Osteocyte (in vitro differentiated cells): ENCODE measurements at regions not wholly inside any gene's neighbourhood (a gene's known extent, or its start where the extent isn't known, plus 50 kb on each side); places are given as distances from the start of the nearest gene placed in this dataset.

Experiments
- DNase-seq: peaks from one replicate; pipeline ENCODE4 v3.0.0; 2021; ENCODE audit warnings: mixed read lengths; ENCODE audit not compliant: unreplicated experiment; ENCODE audit errors: extremely low spot score
- H3K27ac Mint-ChIP-seq: one replicate; pipeline ENCODE4 v1.8.0; 2021; ENCODE audit warnings: mild to moderate bottlenecking, mixed read lengths; ENCODE audit not compliant: unreplicated experiment
- H3K27me3 Mint-ChIP-seq: one replicate; pipeline ENCODE4 v1.8.0; 2021; ENCODE audit warnings: mixed read lengths; ENCODE audit not compliant: unreplicated experiment
- H3K36me3 Mint-ChIP-seq: one replicate; pipeline ENCODE4 v1.8.0; 2021; ENCODE audit warnings: mixed read lengths; ENCODE audit not compliant: unreplicated experiment
- H3K4me1 Mint-ChIP-seq: one replicate; pipeline ENCODE4 v1.8.0; 2021; ENCODE audit warnings: mixed read lengths; ENCODE audit not compliant: unreplicated experiment
- H3K4me3 Mint-ChIP-seq: one replicate; pipeline ENCODE4 v1.8.0; 2021; ENCODE audit warnings: mild to moderate bottlenecking, moderate library complexity, mixed read lengths; ENCODE audit not compliant: unreplicated experiment
- H3K9me3 Mint-ChIP-seq: one replicate; pipeline ENCODE4 v1.8.0; 2021; ENCODE audit warnings: mixed read lengths; ENCODE audit not compliant: unreplicated experiment
- CTCF ChIP-seq: fragments of 200-600 bp; sonication (generic); IDR thresholded peaks from 2 replicates; pipeline ENCODE4 v1.5.0; 2021; ENCODE audit warnings: antibody characterized with exemption, mild to moderate bottlenecking, moderate library complexity

DNA sequence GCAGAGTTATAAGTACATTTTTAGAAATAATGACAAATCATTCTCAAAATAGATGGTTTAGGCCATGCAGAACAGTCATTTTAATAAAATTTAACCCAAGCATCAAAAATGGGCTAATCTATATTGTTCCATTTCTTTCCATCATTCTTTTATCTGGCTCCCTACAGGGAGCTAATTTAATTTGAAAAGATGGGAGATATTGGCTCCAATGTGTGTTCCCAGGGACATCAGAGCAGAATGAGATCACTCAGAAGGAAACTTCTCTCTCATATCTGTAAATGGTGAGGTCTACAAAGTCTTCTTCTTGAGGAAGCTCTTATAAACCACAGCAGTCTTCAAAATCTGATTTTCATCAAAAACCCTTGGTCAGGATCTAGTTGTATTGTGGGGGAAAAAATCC is 119.4 kb upstream of the RAB6C start:
- no peak overlapping the region for H3K27ac Mint-ChIP-seq
- no peak for DNase-seq
- no peak overlapping the region for H3K4me3 Mint-ChIP-seq
- H3K4me1 Mint-ChIP-seq: no peaks in the 10 kb centered on the region
- no peak for TF ChIP-seq CTCF
- H3K27me3 Mint-ChIP-seq: peaks cover 14% of the 10 kb centered on the region
- peaks cover 4% of the 10 kb centered on the region for H3K9me3 Mint-ChIP-seq
- H3K36me3 Mint-ChIP-seq: no peaks in the 10 kb centered on the region

DNA sequence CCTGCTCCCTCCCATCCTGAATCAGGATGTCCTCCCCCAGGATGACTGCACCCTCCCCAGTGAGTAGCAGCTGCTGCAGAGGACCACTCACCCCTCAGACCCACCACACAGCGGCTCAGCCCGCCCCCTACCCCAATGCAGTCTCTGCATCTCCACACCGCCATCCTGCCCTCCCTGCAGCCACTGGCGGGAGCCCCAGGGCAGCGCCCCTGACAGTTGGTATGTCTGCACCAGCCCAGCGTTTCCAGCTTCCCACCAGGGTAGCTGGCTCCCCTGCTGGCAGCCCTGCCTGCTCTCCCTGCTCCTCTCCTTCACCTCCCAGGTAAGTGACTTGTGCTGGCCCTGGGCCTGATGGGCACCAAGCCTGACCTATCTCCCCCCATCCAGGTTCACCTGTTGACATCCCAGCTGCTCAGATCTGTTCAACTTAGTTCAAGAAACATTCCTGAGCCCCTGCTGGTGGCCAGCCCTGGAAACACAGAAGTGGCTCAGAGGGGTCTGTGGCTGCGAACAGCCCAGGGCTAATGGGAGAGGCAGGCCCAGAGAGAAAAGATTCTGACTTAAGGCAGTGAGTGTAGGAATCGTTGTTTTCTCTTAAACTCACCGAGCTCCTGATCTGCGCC is 117.7 kb upstream of the RAB6C start:
- Mint-ChIP-seq H3K27me3 (peaks cover 3% of the 10 kb centered on the region), H3K4me3 (no peak overlapping the region), H3K27ac (no peak overlapping the region), H3K4me1 (no peaks in the 10 kb centered on the region), H3K9me3 (no peaks in the 10 kb centered on the region), H3K36me3 (no peaks in the 10 kb centered on the region)
- no peak for TF ChIP-seq CTCF
- no peak for DNase-seq

GRCh38 chr2:129862668-129863067 is 116.8 kb upstream of the RAB6C start:
- no peaks in the 10 kb centered on the region for H3K36me3 Mint-ChIP-seq
- H3K4me1 Mint-ChIP-seq: no peaks in the 10 kb centered on the region
- no peaks in the 10 kb centered on the region for H3K9me3 Mint-ChIP-seq
- no peak for DNase-seq
- no peak for TF ChIP-seq CTCF
- H3K4me3 Mint-ChIP-seq: no peak overlapping the region
- H3K27ac Mint-ChIP-seq: no peak overlapping the region
- H3K27me3 Mint-ChIP-seq: peaks cover 3% of the 10 kb centered on the region

- Mint-ChIP-seq H3K4me1 (no peaks in the 10 kb centered on the region), H3K27me3 (peaks cover 3% of the 10 kb centered on the region), H3K36me3 (no peaks in the 10 kb centered on the region), H3K27ac (no peak overlapping the region), H3K9me3 (no peaks in the 10 kb centered on the region), H3K4me3 (no peak overlapping the region)
- no peak for TF ChIP-seq CTCF
- no peak for DNase-seq
Measured at GRCh38 chr2:129863350-129863749, 116.1 kb upstream of the RAB6C start.

GRCh38 chr2:129864719-129865118 is 114.7 kb upstream of the RAB6C start:
- no peak for TF ChIP-seq CTCF
- H3K27me3 Mint-ChIP-seq: peaks cover 3% of the 10 kb centered on the region
- no peaks in the 10 kb centered on the region for H3K36me3 Mint-ChIP-seq
- no peak overlapping the region for H3K27ac Mint-ChIP-seq
- no peaks in the 10 kb centered on the region for H3K4me1 Mint-ChIP-seq
- no peaks in the 10 kb centered on the region for H3K9me3 Mint-ChIP-seq
- DNase-seq: no peak
- no peak overlapping the region for H3K4me3 Mint-ChIP-seq
